GM18498 (cell line): ENCODE measurements at regions not wholly inside any gene's neighbourhood (a gene's known extent, or its start where the extent isn't known, plus 50 kb on each side); places are given as distances from the start of the nearest gene placed in this dataset.
A peak's percentile ranks its signal among the peaks of the same experiment; 100 is the strongest.

Experiments
- ATAC-seq: cut with Tn5 transposase; IDR thresholded peaks from one replicate; pipeline ENCODE4 v1.9.1; 2021; ENCODE audit warnings: mild to moderate bottlenecking, moderate library complexity; ENCODE audit not compliant: unreplicated experiment

GRCh38 chr13:76533251-76533650, 353.0 kb downstream of the KCTD12 start:
- no peak for ATAC-seq

- ATAC-seq: no peak
These were observed 359.2 kb downstream of the KCTD12 start for GRCh38 chr13:76527041-76527440.

- peak; percentile 93 for ATAC-seq
These were observed 362.4 kb downstream of the KCTD12 start for GRCh38 chr13:76523740-76524340.

GRCh38 chr13:76522083-76522755, 364.0 kb downstream of the KCTD12 start:
- no peak for ATAC-seq

GRCh38 chr13:76519685-76520084, 366.5 kb downstream of the KCTD12 start:
- no peak for ATAC-seq

- ATAC-seq: no peak
These were observed 369.6 kb downstream of the KCTD12 start for GRCh38 chr13:76516586-76516985.

GRCh38 chr13:76516013-76516412, 370.2 kb downstream of the KCTD12 start:
- no peak for ATAC-seq

- ATAC-seq: no peak
These were observed 373.5 kb downstream of the KCTD12 start for GRCh38 chr13:76512721-76513145.

GRCh38 chr13:76505437-76505836, 380.8 kb downstream of the KCTD12 start:
- ATAC-seq: no peak

- ATAC-seq: no peak
These were observed 382.4 kb downstream of the KCTD12 start for GRCh38 chr13:76503766-76504165.

- ATAC-seq: no peak
These were observed 382.9 kb downstream of the KCTD12 start for GRCh38 chr13:76503291-76503690.

- no peak for ATAC-seq
These were observed 385.3 kb downstream of the KCTD12 start for GRCh38 chr13:76500894-76501293.

- ATAC-seq: no peak
These were observed 386.3 kb downstream of the KCTD12 start for GRCh38 chr13:76499891-76500290.

- no peak for ATAC-seq
These were observed 396.9 kb downstream of the KCTD12 start for GRCh38 chr13:76489274-76489673.

GRCh38 chr13:76481738-76482137, 404.5 kb downstream of the KCTD12 start:
- ATAC-seq: no peak

GRCh38 chr13:76474966-76475365, 411.2 kb downstream of the KCTD12 start:
- no peak for ATAC-seq

- ATAC-seq: no peak
These were observed 411.8 kb downstream of the KCTD12 start for GRCh38 chr13:76474356-76474755.

- ATAC-seq: peak; percentile 99
These were observed 412.6 kb downstream of the KCTD12 start for GRCh38 chr13:76473552-76474134.

- no peak for ATAC-seq
These were observed 413.3 kb downstream of the KCTD12 start for GRCh38 chr13:76472916-76473315.

- no peak for ATAC-seq
These were observed 414.7 kb downstream of the KCTD12 start for GRCh38 chr13:76471486-76471885.

GRCh38 chr13:76470991-76471390, 415.2 kb downstream of the KCTD12 start:
- ATAC-seq: no peak

- no peak for ATAC-seq
These were observed 420.2 kb downstream of the KCTD12 start for GRCh38 chr13:76466043-76466442.
